PC-9 (cell line): ENCODE measurements at regions not wholly inside any gene's neighbourhood (a gene's known extent, or its start where the extent isn't known, plus 50 kb on each side); places are given as distances from the start of the nearest gene placed in this dataset.
"Not testable (repeated sequence)": the region's sequence is repeated elsewhere in the genome, so short reads cannot be mapped to it uniquely, and the experiment has no call there.

Experiments used
- BruUV-seq: library from RNA; stranded (reverse); fragments of 400-500 nt; replicated peaks from 2 replicates; lab custom pipeline; 2021; lab: Mats Ljungman, UMichigan
- CTCF ChIA-PET: fragments of 300-600 bp; sonication (Branson Sonifier 250); formaldehyde crosslinking; loops from one replicate; lab custom pipeline; 2022; ENCODE audit warnings: antibody characterized with exemption; lab: Charles Lee
- POLR2A ChIA-PET: fragments of 300-600 bp; sonication (Branson Sonifier 250); formaldehyde crosslinking; loops from one replicate; lab custom pipeline; 2022; ENCODE audit warnings: antibody characterized with exemption; ENCODE audit not compliant: unreplicated experiment; lab: Charles Lee
- DNase-seq, 2 experiments: peaks; one replicate each; pipeline versions ENCODE4 v3.0.0 to v3.0.0-alpha.2; 2015 to 2022; ENCODE audit warnings: mixed read lengths in 1 of 2
- H2AFZ ChIP-seq: fragments of 200-600 bp; sonication (generic); 2 replicates; pipeline ENCODE4 v1.8.1; 2017; ENCODE audit warnings: antibody characterized with exemption
- H3F3A ChIP-seq: fragments of 200-600 bp; sonication (generic); 2 replicates; pipeline ENCODE4 v1.8.1; 2017; ENCODE audit warnings: antibody characterized with exemption, mild to moderate bottlenecking, low read depth; ENCODE audit not compliant: insufficient read depth
- H3K27ac ChIP-seq: fragments of 200-600 bp; sonication (generic); 2 replicates; pipeline ENCODE4 v1.6.1; 2016; ENCODE audit warnings: mixed run types
- H3K27me3 ChIP-seq: fragments of 200-600 bp; sonication (generic); 2 replicates; pipeline ENCODE4 v1.6.1; 2016; ENCODE audit warnings: low read depth, mixed run types; ENCODE audit not compliant: insufficient read depth
- H3K36me3 ChIP-seq: fragments of 200-600 bp; sonication (generic); 2 replicates; pipeline ENCODE4 v1.6.1; 2016; ENCODE audit warnings: low read depth, mixed run types
- H3K4me1 ChIP-seq: fragments of 200-600 bp; sonication (generic); replicated peaks from 2 replicates; pipeline ENCODE4 v1.6.1; 2016; ENCODE audit warnings: mixed run types; ENCODE audit not compliant: insufficient read depth
- H3K4me2 ChIP-seq: fragments of 200-600 bp; sonication (generic); 2 replicates; pipeline ENCODE4 v1.6.1; 2017; ENCODE audit warnings: mixed run types
- H3K4me3 ChIP-seq: fragments of 200-600 bp; sonication (generic); 2 replicates; pipeline ENCODE4 v1.6.1; 2016; ENCODE audit warnings: mixed run types
- H3K79me2 ChIP-seq: fragments of 200-600 bp; sonication (generic); 2 replicates; pipeline ENCODE4 v1.6.1; 2017; ENCODE audit warnings: low read depth, mixed run types
- H3K9me2 ChIP-seq: fragments of 200-600 bp; sonication (generic); 2 replicates; pipeline ENCODE4 v1.8.1; 2017; ENCODE audit warnings: mild to moderate bottlenecking; ENCODE audit not compliant: insufficient read depth
- H3K9me3 ChIP-seq: fragments of 200-600 bp; sonication (generic); 2 replicates; pipeline ENCODE4 v1.8.1; 2016; ENCODE audit warnings: low read depth; ENCODE audit not compliant: insufficient read depth
- H4K20me1 ChIP-seq: fragments of 200-600 bp; sonication (generic); 2 replicates; pipeline ENCODE4 v1.8.1; 2017; ENCODE audit not compliant: insufficient read depth
- CTCF ChIP-seq: fragments of 200-600 bp; sonication (generic); conservative IDR thresholded peaks from 2 replicates; pipeline ENCODE4 v1.6.1; 2017; ENCODE audit warnings: mixed run types, antibody characterized with exemption, mild to moderate bottlenecking, moderate library complexity
- EZH2 ChIP-seq: fragments of 200-600 bp; sonication (generic); IDR thresholded peaks from 2 replicates; pipeline ENCODE4 v1.8.0; 2017; ENCODE audit warnings: antibody characterized with exemption, low read depth
- intact Hi-C: fragments of 100-400 bp; cut with micrococcal nuclease; formaldehyde crosslinking; loops from one replicate; pipeline ENCODE4 v1.10.0; 2022; ENCODE audit not compliant: unreplicated experiment

GRCh38 chr16:29210299-29211150 lies 196.0 kb downstream of the NPIPB11 start:
- H4K20me1 ChIP-seq, H3K27me3 ChIP-seq, H3K36me3 ChIP-seq, H3K79me2 ChIP-seq, H3F3A ChIP-seq, intact Hi-C loops, DNase-seq, H3K4me2 ChIP-seq, H3K27ac ChIP-seq, H3K4me3 ChIP-seq, BruUV-seq, POLR2A ChIA-PET, H3K9me2 ChIP-seq, H2AFZ ChIP-seq, H3K4me1 ChIP-seq, CTCF ChIA-PET, H3K9me3 ChIP-seq: not testable (repeated sequence)

GRCh38 chr16:29206120-29206519 lies 200.4 kb downstream of the NPIPB11 start:
- H3K9me3 ChIP-seq, H4K20me1 ChIP-seq, POLR2A ChIA-PET, intact Hi-C loops, H3K4me3 ChIP-seq, H3K9me2 ChIP-seq, DNase-seq, CTCF ChIA-PET, BruUV-seq, H2AFZ ChIP-seq, H3K36me3 ChIP-seq, H3F3A ChIP-seq, H3K27me3 ChIP-seq, H3K4me2 ChIP-seq, H3K4me1 ChIP-seq, H3K27ac ChIP-seq, H3K79me2 ChIP-seq: not testable (repeated sequence)

- BruUV-seq, POLR2A ChIA-PET, intact Hi-C loops, H4K20me1 ChIP-seq, DNase-seq, H3K27me3 ChIP-seq, H3K9me3 ChIP-seq, H3K36me3 ChIP-seq, H3K79me2 ChIP-seq, H3K4me3 ChIP-seq, H3K9me2 ChIP-seq, H3K4me1 ChIP-seq, H3K27ac ChIP-seq, H2AFZ ChIP-seq, H3F3A ChIP-seq, H3K4me2 ChIP-seq: not testable (repeated sequence)
- CTCF ChIA-PET, result interaction anchor here (0.6 kb wide), 1 partner anchor 495 kb away, joined by 3 read pairs; no protein-coding TSS in a partner anchor
Observed at GRCh38 chr16:29205151-29205550, 201.4 kb downstream of the NPIPB11 start.

GRCh38 chr16:29204806-29205135 lies 201.7 kb downstream of the NPIPB11 start:
- Histone ChIP-seq H4K20me1 (no peaks in the 10 kb centered on the region), H3K4me3 (no peak overlapping the region), H3K79me2 (no peaks in the 10 kb centered on the region), H2AFZ (no peak overlapping the region), H3K9me3 (no peaks in the 10 kb centered on the region; the same call in 1 of the 2 replicates), H3K4me1 (no peaks in the 10 kb centered on the region), H3K9me2 (no peaks in the 10 kb centered on the region), H3K27me3 (no peaks in the 10 kb centered on the region), H3K27ac (no peak overlapping the region), H3F3A (no peaks in the 10 kb centered on the region), H3K4me2 (no peak overlapping the region), H3K36me3 (no peaks in the 10 kb centered on the region)
- TF ChIP-seq CTCF (no peak), EZH2 (no peak)
- no peak for DNase-seq
- no TSS peak for BruUV-seq
- ChIA-PET POLR2A (no interaction called here), CTCF (interaction anchor here (0.6 kb wide), 1 partner anchor 496 kb away, joined by 3 read pairs; no protein-coding TSS in a partner anchor)
- intact Hi-C loops, result no loop called here

GRCh38 chr16:29203933-29204805 lies 202.3 kb downstream of the NPIPB11 start:
- H4K20me1 ChIP-seq, H3F3A ChIP-seq, H3K27me3 ChIP-seq, H3K9me3 ChIP-seq, H3K4me2 ChIP-seq, CTCF ChIA-PET, POLR2A ChIA-PET, H3K27ac ChIP-seq, H3K9me2 ChIP-seq, H2AFZ ChIP-seq, H3K4me1 ChIP-seq, H3K4me3 ChIP-seq, BruUV-seq, intact Hi-C loops, H3K36me3 ChIP-seq, H3K79me2 ChIP-seq, DNase-seq: not testable (repeated sequence)

- H3K27ac ChIP-seq, H3K9me3 ChIP-seq, H3K4me1 ChIP-seq, H3F3A ChIP-seq, intact Hi-C loops, CTCF ChIA-PET, H3K36me3 ChIP-seq, H3K79me2 ChIP-seq, DNase-seq, BruUV-seq, H3K9me2 ChIP-seq, H2AFZ ChIP-seq, H3K4me2 ChIP-seq, H3K27me3 ChIP-seq, POLR2A ChIA-PET, H4K20me1 ChIP-seq, H3K4me3 ChIP-seq: not testable (repeated sequence)
Observed at GRCh38 chr16:29203046-29203932, 203.2 kb downstream of the NPIPB11 start.
